NCI-H2029 (cell line): ENCODE measurements at regions not wholly inside any gene's neighbourhood (a gene's known extent, or its start where the extent isn't known, plus 50 kb on each side); places are given as distances from the start of the nearest gene placed in this dataset.
A peak's percentile ranks its signal among the peaks of the same experiment; 100 is the strongest.

Experiments
- DNase-seq: peaks from one replicate; lab custom pipeline; 2025; lab: John Stamatoyannopoulos, UW

GRCh38 chr7:130931423-130931822 lies 197.4 kb upstream of the KLF14 start:
- no peak for DNase-seq

DNA sequence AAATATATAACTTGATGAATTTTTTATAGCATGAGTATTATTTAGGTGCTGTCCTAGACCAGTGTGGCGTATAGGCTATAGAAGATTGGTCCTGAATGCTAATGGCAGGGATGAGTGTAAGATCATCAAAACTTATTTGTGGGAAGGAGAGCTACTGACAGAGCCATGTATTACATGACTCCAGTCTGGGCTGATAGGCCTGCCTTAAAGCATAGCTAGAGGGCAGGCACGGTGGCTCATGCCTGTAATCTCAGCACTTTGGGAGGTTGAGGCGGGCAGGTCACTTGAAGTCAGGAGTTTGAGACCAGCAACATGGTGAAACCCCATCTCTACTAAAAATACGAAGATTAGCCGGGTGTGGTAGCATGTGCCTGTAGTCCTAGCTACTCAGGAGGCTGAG lies 198.1 kb upstream of the KLF14 start:
- no peak for DNase-seq

DNA sequence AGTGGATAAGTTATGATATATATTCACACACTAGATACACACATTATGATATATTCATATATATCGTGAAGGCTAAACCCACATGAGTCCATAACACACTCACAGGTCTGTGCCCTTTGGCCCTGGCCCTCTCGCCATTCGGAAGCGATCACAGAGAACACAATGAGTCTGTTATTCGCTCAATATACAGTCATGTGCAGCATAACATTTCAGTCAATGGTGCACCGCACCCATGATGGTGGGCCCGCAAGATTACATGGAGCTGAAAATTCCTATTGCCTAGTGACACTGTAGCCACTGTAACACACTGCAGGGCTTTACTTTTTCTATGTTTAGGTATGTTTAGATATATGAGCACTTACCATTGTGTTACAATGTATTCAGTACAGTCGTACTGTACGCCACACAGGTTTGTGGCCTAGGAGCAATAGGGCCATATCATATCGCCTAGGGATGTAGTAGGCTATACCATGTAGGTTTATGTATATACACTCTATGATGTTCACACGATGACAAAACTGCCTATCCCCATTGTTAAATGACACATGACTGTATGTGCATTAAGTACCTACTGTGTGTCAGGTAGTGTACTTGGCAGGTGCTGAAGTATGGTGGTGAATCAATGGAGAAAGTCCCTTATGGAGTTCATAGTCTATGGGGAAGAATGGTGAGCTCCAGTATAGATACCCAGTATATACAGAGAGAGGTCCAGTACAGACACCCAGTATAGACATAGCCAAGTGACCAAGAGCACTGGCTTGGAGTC lies 198.8 kb upstream of the KLF14 start:
- DNase-seq: no peak

- no peak for DNase-seq
Observed at GRCh38 chr7:130933919-130934318, 199.9 kb upstream of the KLF14 start.

- no peak for DNase-seq
Observed at GRCh38 chr7:130935564-130936157, 201.7 kb upstream of the KLF14 start.

DNA sequence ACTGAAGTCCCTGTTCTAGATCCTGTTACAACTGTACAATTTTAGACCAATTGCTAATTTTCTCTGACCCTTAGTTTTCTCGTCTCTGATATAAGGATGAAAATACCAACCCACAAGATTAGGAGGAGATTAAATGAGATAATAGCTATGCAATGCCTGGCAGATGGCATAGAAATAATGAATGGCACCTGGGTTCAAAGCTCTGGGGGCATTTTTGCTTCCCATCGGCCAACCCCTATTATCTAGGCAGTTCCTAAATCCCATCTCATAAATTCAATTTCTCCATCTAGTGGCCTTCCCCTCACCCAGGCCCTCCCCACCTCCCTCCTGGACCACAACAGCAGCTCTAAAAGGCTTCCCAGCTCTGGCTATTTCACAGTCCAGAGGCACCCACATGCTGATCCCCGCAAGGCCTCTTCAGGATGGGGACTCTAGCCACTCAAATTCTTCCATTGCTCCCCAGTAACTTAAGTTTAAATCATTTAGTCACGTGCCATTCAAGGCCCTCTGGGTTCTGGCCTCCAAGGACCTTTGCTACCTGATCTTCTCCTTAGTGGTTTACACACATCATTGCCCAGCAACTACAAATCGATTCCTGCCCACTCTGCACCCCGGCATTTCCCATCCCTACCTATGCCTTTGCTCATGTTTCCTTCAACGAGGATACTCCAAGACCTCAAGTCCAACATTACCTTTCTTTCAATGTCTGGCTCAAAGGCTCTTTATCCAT lies 202.4 kb upstream of the KLF14 start:
- no peak for DNase-seq

- no peak for DNase-seq
Observed at GRCh38 chr7:130937016-130937415, 203.0 kb upstream of the KLF14 start.

DNA sequence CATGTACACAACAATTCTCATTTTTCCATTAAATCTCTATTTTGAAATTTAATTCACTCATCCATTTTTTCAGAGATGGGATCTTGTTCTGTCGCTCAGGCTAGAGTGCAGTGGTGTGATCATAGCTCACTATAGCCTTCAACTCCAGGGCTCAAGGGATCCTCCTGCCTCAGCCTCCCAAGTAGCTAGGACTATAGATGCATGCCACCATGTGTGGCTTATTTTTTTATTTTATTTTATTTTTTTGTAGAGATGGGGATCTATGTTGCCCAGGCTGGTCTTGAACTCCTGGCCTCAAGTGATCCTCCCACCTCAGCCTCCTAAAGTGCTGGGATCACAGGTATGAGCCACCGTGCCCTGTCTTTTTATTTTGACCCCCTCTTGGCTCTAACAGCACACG lies 203.8 kb upstream of the KLF14 start:
- DNase-seq: no peak

DNA sequence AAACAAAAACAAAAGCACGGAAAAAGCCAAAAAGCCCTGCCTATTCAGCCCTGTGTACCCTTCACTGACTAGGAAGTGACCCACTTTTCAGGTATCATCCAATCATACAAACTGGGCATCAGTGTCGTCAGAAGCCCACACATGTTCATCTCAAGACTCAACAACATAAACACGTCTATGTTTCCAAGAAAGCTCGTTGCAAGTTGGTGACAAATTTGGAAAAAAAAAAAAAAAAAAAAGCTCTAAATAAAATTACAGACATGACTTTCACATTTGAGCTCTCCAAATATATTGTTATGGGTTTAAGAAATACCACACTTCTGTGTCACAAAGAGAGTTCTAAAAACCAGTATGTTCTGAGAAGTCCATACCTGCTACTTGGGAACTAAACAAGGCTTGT lies 204.7 kb upstream of the KLF14 start:
- DNase-seq: no peak

DNA sequence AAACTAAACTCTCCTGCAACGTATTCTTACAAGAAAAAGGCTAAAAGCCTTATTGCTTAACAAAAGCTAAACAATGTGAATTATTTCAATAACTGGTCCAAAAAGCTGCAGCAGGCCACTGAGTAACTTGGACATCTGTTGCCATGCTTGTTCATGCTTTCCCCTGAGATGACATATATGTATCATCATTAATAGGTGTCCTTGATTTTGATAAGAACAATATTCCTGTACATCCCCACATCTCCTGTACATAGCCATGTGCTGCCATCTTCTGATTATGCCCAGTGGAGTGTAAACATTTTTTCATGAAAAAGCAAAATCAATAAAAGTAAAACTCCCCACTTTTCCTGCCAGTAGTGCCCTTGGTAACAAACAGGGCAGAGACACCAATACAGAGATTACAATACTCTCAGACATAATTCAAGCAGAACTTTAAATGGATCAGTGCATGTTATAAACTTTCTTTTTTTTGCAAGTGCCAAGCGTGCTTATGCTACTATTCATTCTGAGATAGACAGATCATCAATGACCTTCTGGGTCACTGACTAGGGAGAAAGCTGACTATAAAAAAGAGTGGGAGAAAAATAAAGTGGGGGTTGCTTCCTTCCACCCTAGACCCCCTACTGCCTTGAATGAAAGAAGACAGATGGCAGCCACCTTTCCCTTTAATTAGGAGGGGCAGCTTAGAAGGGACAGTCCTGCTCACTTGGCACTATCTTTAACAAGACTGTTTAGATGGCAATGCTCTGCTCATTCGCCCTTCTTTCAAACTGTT lies 205.5 kb upstream of the KLF14 start:
- DNase-seq: no peak

DNA sequence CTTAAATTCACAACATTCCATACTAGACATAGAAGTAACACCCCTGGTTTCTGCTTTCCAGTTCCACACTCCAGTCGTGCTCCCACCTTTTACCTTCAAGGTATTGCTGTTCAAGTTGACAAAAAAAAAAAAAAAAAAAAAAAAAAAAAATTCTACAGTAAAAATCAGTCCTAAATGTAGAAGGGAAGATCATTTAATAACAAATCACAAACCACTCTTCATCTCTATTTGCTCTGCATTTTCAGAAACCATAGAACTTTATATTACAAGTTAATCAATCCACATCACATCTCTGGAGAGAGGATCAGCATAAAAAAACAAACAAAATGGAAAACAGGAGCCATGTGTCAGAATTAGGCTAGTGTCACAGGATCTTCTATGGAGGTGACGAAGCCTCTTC lies 206.3 kb upstream of the KLF14 start:
- DNase-seq: no peak

DNA sequence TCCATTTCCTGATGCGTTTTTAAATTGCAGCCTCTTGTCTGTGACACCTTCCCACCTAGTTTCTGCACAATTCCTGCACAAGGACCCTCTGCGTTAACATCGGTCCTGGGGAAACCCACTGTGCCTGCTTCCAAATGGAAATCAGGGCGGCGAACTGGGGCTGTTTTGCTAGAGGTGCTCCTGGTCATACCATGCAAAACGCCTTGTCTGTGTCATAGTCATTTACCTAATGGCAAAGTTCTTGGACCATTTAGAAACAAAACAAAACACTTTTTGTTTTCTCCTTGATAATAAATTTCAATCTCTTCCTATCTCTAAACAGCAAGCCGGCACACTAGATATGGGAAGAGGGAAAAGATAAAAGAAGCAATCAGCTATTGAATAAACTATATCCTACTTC lies 206.9 kb upstream of the KLF14 start:
- DNase-seq: no peak

DNA sequence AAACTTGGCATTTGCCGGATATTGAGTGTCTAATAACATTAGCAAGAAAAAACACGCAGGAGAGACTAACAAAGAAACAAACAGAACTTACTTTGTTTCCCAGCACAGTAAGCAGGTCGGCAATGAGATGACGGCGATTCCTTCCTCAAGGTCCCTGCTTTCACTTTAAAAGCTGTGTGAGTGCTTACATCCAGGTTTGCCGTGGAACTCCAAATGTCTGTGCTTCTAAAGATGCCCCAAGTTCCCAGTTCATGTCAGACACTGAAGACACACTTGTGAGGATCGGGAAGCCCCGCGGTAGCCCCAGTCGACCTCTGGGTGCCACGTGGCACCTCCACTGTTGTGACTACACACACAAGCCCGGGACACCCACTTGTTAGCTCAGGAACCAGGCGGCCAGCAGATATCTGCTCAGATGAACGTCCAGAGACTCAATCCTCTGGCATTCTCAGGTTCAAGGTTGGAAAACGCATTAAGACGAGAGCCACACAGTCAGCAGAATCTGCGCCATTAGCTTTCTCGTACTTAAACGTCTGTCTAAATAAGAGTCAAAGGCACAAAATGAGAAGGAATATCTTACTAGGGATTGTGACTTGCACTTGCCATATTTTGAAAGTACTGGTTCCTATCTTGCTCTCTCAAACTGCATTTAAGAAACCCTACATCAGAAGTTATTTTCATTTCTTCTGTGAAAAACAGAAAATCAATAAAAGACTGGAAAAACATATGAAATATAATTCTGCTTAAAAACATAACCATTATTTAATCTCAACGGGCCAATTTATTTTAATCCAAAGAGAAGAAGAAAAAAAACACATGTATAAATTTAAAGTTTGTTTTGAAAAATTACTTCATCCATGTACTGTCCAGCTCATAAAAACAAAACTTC lies 207.6 kb upstream of the KLF14 start:
- DNase-seq: peak; percentile 63

DNA sequence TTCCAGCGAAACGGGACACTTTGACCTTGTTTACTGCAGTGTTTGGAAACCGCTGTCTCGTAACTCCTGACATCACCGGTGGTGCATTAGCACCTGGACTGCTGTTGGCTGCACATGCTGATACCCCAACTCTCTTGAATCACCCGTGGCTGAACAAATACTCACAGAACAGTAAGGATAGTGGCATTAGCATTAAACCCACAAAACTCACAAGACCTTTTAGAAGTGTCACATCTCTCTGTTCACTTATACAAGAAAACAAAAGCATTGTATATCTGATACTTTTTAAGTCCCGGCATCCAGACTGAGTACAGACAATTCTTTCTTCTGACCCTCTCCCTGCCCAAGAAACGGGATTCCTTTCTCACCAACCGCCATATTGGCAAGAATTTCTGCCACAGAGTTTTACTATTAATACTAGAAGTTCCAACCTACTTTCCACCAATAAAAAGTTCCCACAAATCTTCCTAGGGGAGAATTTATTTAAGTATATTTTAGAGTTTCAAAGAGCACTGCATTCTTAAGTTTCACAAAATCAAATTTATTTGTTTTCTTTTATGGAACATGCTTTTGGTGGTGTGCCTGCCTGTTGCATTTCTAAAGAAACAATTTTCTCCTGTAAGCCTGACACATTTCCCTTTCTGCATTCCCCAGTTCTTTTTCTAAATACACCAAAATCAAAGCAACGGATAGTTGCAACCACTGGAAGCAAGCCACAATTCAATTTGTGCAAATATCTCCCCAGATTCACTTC lies 208.4 kb upstream of the KLF14 start:
- peak; percentile 24 for DNase-seq

- DNase-seq: peak; percentile 54
Observed at GRCh38 chr7:130943336-130943901, 209.4 kb upstream of the KLF14 start.

DNA sequence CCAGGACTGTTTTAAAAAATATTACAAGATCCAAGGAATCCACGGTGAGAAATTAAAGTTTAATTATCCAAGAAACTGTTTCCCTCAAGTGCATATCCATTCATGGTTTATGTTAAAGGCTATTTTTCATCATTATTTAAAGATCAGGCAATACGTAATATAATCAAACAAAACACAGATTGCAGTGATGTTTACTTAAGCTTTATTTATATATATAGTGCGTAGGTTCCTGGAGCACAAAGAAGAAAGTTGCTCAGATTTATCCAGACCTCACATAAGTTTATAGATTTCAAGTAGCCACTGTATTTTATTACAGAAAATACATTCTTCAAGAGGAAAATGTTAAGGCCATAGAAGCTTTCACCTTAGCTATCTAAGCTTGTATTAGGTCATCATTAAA lies 210.0 kb upstream of the KLF14 start:
- DNase-seq: no peak

DNA sequence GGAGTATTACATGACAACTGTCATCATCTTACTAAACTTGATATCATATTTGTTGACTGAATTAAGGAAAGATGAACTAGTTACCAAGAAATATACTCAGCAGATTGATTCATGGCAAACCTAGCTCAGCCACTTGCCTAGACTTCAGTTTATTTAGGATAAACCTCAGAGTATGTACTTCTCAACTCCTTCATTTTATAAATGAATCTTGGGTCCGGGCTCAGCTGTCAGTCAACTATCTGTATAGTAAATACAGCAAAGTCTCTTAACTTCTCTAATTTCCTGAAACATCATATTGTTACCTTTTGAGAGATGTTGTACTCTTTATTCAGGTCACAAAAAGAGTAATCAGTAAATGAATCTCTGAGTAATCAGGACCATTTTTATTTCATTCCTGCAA lies 211.0 kb upstream of the KLF14 start:
- no peak for DNase-seq

DNA sequence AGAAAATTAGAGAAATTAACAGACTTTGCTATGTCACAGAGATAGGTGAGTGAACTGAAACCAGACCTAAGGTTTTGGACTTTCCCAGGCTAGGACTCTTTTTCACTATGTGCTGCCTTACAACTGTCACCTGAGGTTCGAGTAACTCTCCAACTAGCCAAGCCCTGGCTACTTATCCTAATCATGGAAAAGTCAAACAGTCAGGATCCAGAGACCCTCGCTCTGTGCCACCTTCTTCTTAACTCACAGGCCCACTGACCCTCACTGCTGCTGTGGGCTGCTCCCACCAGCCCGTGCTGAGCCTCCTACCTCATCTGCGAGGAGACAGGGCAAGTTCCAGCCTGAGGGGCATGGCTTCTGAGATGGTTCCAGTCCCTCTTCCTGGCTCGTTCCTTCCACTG lies 211.4 kb upstream of the KLF14 start:
- DNase-seq: no peak

- no peak for DNase-seq
Observed at GRCh38 chr7:130946114-130946513, 212.1 kb upstream of the KLF14 start.

GRCh38 chr7:130947792-130948580 lies 214.0 kb upstream of the KLF14 start:
- DNase-seq: no peak
